GM23338 (cell line): ENCODE measurements at regions not wholly inside any gene's neighbourhood (a gene's known extent, or its start where the extent isn't known, plus 50 kb on each side); places are given as distances from the start of the nearest gene placed in this dataset.

Source experiments
- ATAC-seq: fragments of 200-7000 bp; cut with Tn5 transposase; 3 replicates; pipeline ENCODE4 v1.9.1; 2020
- DNase-seq: peaks from one replicate; pipeline ENCODE4 v3.0.0-alpha.2; 2015; ENCODE audit warnings: low spot score
- H2AFZ ChIP-seq: fragments of 200-600 bp; sonication (generic); 2 replicates; pipeline ENCODE4 v1.8.0; 2016; ENCODE audit warnings: antibody characterized with exemption, mild to moderate bottlenecking, moderate library complexity
- H3F3A ChIP-seq: fragments of 200-600 bp; sonication (generic); replicated peaks from 2 replicates; pipeline ENCODE4 v1.8.0; 2017; ENCODE audit warnings: antibody characterized with exemption, mixed run types, low read depth
- H3K27ac ChIP-seq: fragments of 200-600 bp; sonication (generic); 2 replicates; pipeline ENCODE4 v1.6.1; 2016; ENCODE audit warnings: low read depth
- H3K27me3 ChIP-seq: fragments of 200-600 bp; sonication (generic); 2 replicates; pipeline ENCODE4 v1.8.0; 2016; ENCODE audit warnings: mild to moderate bottlenecking, mixed run types, moderate library complexity; ENCODE audit not compliant: insufficient read depth
- H3K36me3 ChIP-seq: fragments of 200-600 bp; sonication (generic); 2 replicates; pipeline ENCODE4 v1.8.0; 2016; ENCODE audit warnings: mild to moderate bottlenecking; ENCODE audit not compliant: insufficient read depth
- H3K4me1 ChIP-seq: fragments of 200-600 bp; sonication (generic); 2 replicates; pipeline ENCODE4 v1.8.0; 2016; ENCODE audit warnings: mild to moderate bottlenecking, moderate library complexity; ENCODE audit not compliant: insufficient read depth
- H3K4me2 ChIP-seq: fragments of 200-600 bp; sonication (generic); 2 replicates; pipeline ENCODE4 v1.7.1; 2017; ENCODE audit warnings: mixed run types
- H3K4me3 ChIP-seq: fragments of 200-600 bp; sonication (generic); 2 replicates; pipeline ENCODE4 v1.6.1; 2016; ENCODE audit warnings: mixed run types
- H3K79me2 ChIP-seq: fragments of 200-600 bp; sonication (generic); replicated peaks from 2 replicates; pipeline ENCODE4 v1.8.0; 2017; ENCODE audit warnings: mild to moderate bottlenecking; ENCODE audit not compliant: insufficient read depth
- H3K9me2 ChIP-seq: fragments of 200-600 bp; sonication (generic); 2 replicates; pipeline ENCODE4 v1.8.0; 2017; ENCODE audit not compliant: insufficient read depth
- H4K20me1 ChIP-seq: fragments of 200-600 bp; sonication (generic); replicated peaks from 2 replicates; pipeline ENCODE4 v1.8.0; 2017; ENCODE audit warnings: mild to moderate bottlenecking; ENCODE audit not compliant: insufficient read depth
- H3K27ac Mint-ChIP-seq: 2 replicates; pipeline ENCODE4 v1.8.0; 2020; ENCODE audit warnings: inconsistent platforms, mild to moderate bottlenecking, moderate library complexity, mixed read lengths
- H3K27me3 Mint-ChIP-seq: 3 replicates; pipeline ENCODE4 v1.8.0; 2022; ENCODE audit warnings: low read depth, mild to moderate bottlenecking, moderate library complexity, mixed read lengths, inconsistent platforms; ENCODE audit not compliant: insufficient read depth, poor library complexity
- H3K36me3 Mint-ChIP-seq: 3 replicates; pipeline ENCODE4 v1.8.0; 2021; ENCODE audit warnings: low read depth, mild to moderate bottlenecking, inconsistent platforms, moderate library complexity, mixed read lengths
- H3K4me1 Mint-ChIP-seq: 3 replicates; pipeline ENCODE4 v1.8.0; 2020; ENCODE audit warnings: mild to moderate bottlenecking, inconsistent platforms, mixed read lengths
- H3K4me3 Mint-ChIP-seq: 3 replicates; pipeline ENCODE4 v1.8.0; 2021; ENCODE audit warnings: moderate library complexity, mild to moderate bottlenecking, inconsistent platforms, mixed read lengths
- H3K9me3 Mint-ChIP-seq: 3 replicates; pipeline ENCODE4 v1.8.0; 2020; ENCODE audit warnings: moderate library complexity, mild to moderate bottlenecking, inconsistent platforms, mixed read lengths
- CREB1 ChIP-seq: fragments of 250-450 bp; sonication (Bioruptor Pico); IDR thresholded peaks from 2 replicates; pipeline ENCODE4 v1.5.0; 2020; ENCODE audit warnings: low read depth, mild to moderate bottlenecking, moderate library complexity
- CTCF ChIP-seq, 2 experiments: fragments of 200-600 bp in 1 of 2; sonication (generic) in 1 of 2; conservative IDR thresholded peaks; 2 replicates each; pipeline versions ENCODE4 v1.5.1 to v1.6.1; 2016 to 2017; ENCODE audit warnings: antibody characterized with exemption in 2 of 2, low read depth in 2 of 2, mild to moderate bottlenecking in 2 of 2, moderate library complexity in 1 of 2
- EZH2 ChIP-seq: fragments of 200-600 bp; sonication (generic); IDR thresholded peaks from one replicate; pipeline ENCODE4 v1.8.0; 2017; ENCODE audit warnings: antibody characterized with exemption, mild to moderate bottlenecking, low read depth; ENCODE audit not compliant: unreplicated experiment
- EZH2phosphoT487 ChIP-seq: fragments of 200-600 bp; sonication (generic); IDR thresholded peaks from one replicate; pipeline ENCODE4 v1.8.1; 2018; ENCODE audit warnings: antibody characterized with exemption; ENCODE audit not compliant: unreplicated experiment
- JUNB ChIP-seq: IDR thresholded peaks from one replicate; pipeline ENCODE4 v1.6.1; 2016; ENCODE audit warnings: antibody characterized with exemption; ENCODE audit not compliant: unreplicated experiment
- NANOG ChIP-seq: IDR thresholded peaks from 2 replicates; pipeline ENCODE4 v1.6.1; 2016; ENCODE audit warnings: antibody characterized with exemption, borderline replicate concordance
- POLR2AphosphoS5 ChIP-seq: IDR thresholded peaks from 2 replicates; pipeline ENCODE4 v1.6.1; 2016; ENCODE audit warnings: antibody characterized with exemption, low read depth
- STAT1 ChIP-seq: IDR thresholded peaks from one replicate; pipeline ENCODE4 v1.6.1; 2016; ENCODE audit warnings: antibody characterized with exemption; ENCODE audit not compliant: unreplicated experiment
- ZNF114 ChIP-seq: fragments of 250-450 bp; sonication (Bioruptor Pico); IDR thresholded peaks from 2 replicates; pipeline ENCODE4 v1.5.0; 2020; ENCODE audit warnings: mild to moderate bottlenecking, moderate library complexity
- ZNF331 ChIP-seq: fragments of 250-450 bp; sonication (Bioruptor Pico); IDR thresholded peaks from 2 replicates; pipeline ENCODE4 v1.5.0; 2020; ENCODE audit warnings: low read depth, mild to moderate bottlenecking, moderate library complexity
- ZNF462 ChIP-seq: fragments of 250-450 bp; sonication (Bioruptor Pico); IDR thresholded peaks from 2 replicates; pipeline ENCODE4 v1.5.0; 2020; ENCODE audit warnings: mild to moderate bottlenecking, moderate library complexity
- TF ChIP-seq, protein P1 (sequence below): IDR thresholded peaks from 2 replicates; pipeline ENCODE4 v1.6.1; 2016; ENCODE audit warnings: antibody characterized with exemption
- TF ChIP-seq, protein P2 (sequence below): IDR thresholded peaks from one replicate; pipeline ENCODE4 v1.6.1; 2018; ENCODE audit warnings: antibody characterized with exemption; ENCODE audit not compliant: unreplicated experiment

DNA sequence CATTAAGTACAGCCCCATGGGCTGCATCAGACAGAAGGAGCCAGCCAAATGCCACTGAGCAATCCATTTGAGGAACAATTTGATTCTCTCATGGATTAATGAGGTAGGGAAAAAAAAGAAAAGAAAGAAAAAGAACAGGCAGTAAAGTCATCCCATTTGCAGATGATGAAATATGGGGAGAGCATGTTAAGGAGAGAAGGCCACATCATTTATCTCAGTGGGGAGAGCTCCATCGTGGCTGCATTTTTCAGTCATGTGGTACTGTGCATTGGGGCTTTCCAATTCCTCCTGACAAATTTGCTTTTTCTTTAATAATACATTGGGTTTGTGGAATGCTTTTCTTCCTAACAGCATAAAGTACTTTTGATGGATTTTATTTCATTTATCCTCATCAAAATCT is 375.2 kb upstream of the TLE4 start:
- DNase-seq (no peak), ATAC-seq (no peak)
- no peak overlapping the region for H3K4me3 ChIP-seq
- Mint-ChIP-seq H3K4me3 (no peak overlapping the region), H3K36me3 (no peaks in the 10 kb centered on the region), H3K4me1 (peaks cover 8% of the 10 kb centered on the region; the same call in 2 of the 3 replicates), H3K9me3 (no peaks in the 10 kb centered on the region), H3K27me3 (peaks cover 5% of the 10 kb centered on the region), H3K27ac (no peak overlapping the region)
- TF ChIP-seq NANOG (no peak), EZH2 (no peak), STAT1 (no peak), JUNB (no peak), CREB1 (CRISPR knock-in tag) (no peak), POLR2AphosphoS5 (no peak), ZNF331 (CRISPR knock-in tag) (no peak), ZNF462 (CRISPR knock-in tag) (no peak), ZNF114 (no peak), EZH2phosphoT487 (no peak), CTCF (conservative IDR thresholded peaks at IDR 0.05; ENCODE audit: low read depth in 2 of 2) (no peak)
- TF ChIP-seq, protein P1, sequence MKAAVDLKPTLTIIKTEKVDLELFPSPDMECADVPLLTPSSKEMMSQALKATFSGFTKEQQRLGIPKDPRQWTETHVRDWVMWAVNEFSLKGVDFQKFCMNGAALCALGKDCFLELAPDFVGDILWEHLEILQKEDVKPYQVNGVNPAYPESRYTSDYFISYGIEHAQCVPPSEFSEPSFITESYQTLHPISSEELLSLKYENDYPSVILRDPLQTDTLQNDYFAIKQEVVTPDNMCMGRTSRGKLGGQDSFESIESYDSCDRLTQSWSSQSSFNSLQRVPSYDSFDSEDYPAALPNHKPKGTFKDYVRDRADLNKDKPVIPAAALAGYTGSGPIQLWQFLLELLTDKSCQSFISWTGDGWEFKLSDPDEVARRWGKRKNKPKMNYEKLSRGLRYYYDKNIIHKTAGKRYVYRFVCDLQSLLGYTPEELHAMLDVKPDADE: no peak
- TF ChIP-seq, protein P2, sequence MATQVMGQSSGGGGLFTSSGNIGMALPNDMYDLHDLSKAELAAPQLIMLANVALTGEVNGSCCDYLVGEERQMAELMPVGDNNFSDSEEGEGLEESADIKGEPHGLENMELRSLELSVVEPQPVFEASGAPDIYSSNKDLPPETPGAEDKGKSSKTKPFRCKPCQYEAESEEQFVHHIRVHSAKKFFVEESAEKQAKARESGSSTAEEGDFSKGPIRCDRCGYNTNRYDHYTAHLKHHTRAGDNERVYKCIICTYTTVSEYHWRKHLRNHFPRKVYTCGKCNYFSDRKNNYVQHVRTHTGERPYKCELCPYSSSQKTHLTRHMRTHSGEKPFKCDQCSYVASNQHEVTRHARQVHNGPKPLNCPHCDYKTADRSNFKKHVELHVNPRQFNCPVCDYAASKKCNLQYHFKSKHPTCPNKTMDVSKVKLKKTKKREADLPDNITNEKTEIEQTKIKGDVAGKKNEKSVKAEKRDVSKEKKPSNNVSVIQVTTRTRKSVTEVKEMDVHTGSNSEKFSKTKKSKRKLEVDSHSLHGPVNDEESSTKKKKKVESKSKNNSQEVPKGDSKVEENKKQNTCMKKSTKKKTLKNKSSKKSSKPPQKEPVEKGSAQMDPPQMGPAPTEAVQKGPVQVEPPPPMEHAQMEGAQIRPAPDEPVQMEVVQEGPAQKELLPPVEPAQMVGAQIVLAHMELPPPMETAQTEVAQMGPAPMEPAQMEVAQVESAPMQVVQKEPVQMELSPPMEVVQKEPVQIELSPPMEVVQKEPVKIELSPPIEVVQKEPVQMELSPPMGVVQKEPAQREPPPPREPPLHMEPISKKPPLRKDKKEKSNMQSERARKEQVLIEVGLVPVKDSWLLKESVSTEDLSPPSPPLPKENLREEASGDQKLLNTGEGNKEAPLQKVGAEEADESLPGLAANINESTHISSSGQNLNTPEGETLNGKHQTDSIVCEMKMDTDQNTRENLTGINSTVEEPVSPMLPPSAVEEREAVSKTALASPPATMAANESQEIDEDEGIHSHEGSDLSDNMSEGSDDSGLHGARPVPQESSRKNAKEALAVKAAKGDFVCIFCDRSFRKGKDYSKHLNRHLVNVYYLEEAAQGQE: no peak
- H3K4me2 ChIP-seq: no peak overlapping the region
- no peaks in the 10 kb centered on the region for H3K27me3 ChIP-seq
- no peaks in the 10 kb centered on the region for H4K20me1 ChIP-seq
- no peaks in the 10 kb centered on the region for H3K4me1 ChIP-seq
- no peaks in the 10 kb centered on the region for H3K79me2 ChIP-seq
- no peaks in the 10 kb centered on the region for H3F3A ChIP-seq
- H3K27ac ChIP-seq: no peak overlapping the region
- H3K9me2 ChIP-seq: 0 out of 2 replicates have a peak, but pooled peaks cover 7% of the 10 kb centered on the region
- no peaks in the 10 kb centered on the region for H3K36me3 ChIP-seq
- no peak overlapping the region for H2AFZ ChIP-seq
